Mesothelial cell of epicardium (in vitro differentiated cells): ENCODE measurements at regions not wholly inside any gene's neighbourhood (a gene's known extent, or its start where the extent isn't known, plus 50 kb on each side); places are given as distances from the start of the nearest gene placed in this dataset.

Experiments used
- DNase-seq, 2 experiments: peaks; one replicate each; pipeline ENCODE4 v3.0.0; 2021; ENCODE audit warnings: low spot score in 2 of 2; ENCODE audit not compliant: unreplicated experiment in 2 of 2
- H3K27ac Mint-ChIP-seq: 2 replicates; pipeline ENCODE4 v1.8.0; 2021; ENCODE audit warnings: mixed read lengths
- H3K27me3 Mint-ChIP-seq: 2 replicates; pipeline ENCODE4 v1.8.0; 2021; ENCODE audit warnings: low read depth, mixed read lengths
- H3K36me3 Mint-ChIP-seq: 2 replicates; pipeline ENCODE4 v1.8.0; 2021; ENCODE audit warnings: mixed read lengths
- H3K4me1 Mint-ChIP-seq: 2 replicates; pipeline ENCODE4 v1.8.0; 2021; ENCODE audit warnings: mixed read lengths
- H3K4me3 Mint-ChIP-seq: 2 replicates; pipeline ENCODE4 v1.8.0; 2021; ENCODE audit warnings: mild to moderate bottlenecking, moderate library complexity, mixed read lengths
- H3K9me3 Mint-ChIP-seq: 2 replicates; pipeline ENCODE4 v1.8.0; 2021; ENCODE audit warnings: mixed read lengths
- TF ChIP-seq, protein P1 (sequence below): fragments of 200-600 bp; sonication (generic); IDR thresholded peaks from one replicate; pipeline ENCODE4 v1.5.0; 2021; ENCODE audit warnings: antibody characterized with exemption; ENCODE audit not compliant: unreplicated experiment

DNA sequence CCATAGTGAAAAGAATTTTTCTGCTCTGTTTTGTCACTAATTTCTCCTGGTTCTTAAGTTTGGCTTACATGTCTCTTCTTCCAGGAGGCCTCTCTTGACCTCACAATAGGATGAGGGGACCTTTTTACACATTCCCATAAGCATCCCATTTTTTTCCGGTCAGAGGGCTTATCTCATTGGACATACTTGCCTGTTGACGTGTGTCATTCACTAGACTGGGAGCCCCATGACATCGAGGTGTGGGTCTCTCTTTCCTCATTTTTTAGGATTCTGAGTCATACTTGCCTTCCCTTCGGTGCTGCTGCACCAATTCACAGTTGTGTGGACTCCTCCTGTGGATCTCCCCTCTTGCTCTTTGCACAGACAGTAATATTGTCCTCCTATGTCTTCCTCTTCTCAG is 601.8 kb downstream of the GATA3 start:
- H3K4me1 Mint-ChIP-seq: peaks cover 7% of the 10 kb centered on the region
- TF ChIP-seq, protein P1, sequence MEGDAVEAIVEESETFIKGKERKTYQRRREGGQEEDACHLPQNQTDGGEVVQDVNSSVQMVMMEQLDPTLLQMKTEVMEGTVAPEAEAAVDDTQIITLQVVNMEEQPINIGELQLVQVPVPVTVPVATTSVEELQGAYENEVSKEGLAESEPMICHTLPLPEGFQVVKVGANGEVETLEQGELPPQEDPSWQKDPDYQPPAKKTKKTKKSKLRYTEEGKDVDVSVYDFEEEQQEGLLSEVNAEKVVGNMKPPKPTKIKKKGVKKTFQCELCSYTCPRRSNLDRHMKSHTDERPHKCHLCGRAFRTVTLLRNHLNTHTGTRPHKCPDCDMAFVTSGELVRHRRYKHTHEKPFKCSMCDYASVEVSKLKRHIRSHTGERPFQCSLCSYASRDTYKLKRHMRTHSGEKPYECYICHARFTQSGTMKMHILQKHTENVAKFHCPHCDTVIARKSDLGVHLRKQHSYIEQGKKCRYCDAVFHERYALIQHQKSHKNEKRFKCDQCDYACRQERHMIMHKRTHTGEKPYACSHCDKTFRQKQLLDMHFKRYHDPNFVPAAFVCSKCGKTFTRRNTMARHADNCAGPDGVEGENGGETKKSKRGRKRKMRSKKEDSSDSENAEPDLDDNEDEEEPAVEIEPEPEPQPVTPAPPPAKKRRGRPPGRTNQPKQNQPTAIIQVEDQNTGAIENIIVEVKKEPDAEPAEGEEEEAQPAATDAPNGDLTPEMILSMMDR: no peak
- H3K27ac Mint-ChIP-seq: no peak overlapping the region

DNA sequence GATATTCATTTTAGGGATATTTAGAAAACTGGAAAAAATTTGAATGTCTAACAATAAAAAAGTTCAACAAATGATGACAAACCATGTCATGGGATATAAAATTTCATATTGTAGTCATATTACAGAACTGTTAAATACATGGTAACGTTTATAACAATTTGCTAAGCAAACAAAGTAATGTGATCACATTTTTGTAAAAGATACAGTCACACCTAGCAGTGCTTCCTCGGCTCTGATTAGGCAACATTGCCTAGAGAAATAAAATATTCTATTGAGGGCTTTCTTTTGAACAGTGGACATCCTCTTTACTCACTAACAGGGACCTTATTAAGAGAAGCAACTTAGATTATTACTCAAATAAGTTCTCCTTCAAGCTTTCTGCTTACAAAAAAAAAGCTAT is 605.5 kb downstream of the GATA3 start:
- Mint-ChIP-seq H3K36me3 (no peaks in the 10 kb centered on the region), H3K4me1 (peaks cover 7% of the 10 kb centered on the region), H3K27ac (no peak overlapping the region), H3K9me3 (peaks cover 6% of the 10 kb centered on the region), H3K4me3 (no peak overlapping the region), H3K27me3 (no peaks in the 10 kb centered on the region)
- DNase-seq: no peak
- TF ChIP-seq, protein P1: no peak

More for the DNA sequence above, 601.8 kb downstream of the GATA3 start:
- H3K9me3 Mint-ChIP-seq: peaks cover 6% of the 10 kb centered on the region
- no peaks in the 10 kb centered on the region for H3K36me3 Mint-ChIP-seq
- no peaks in the 10 kb centered on the region for H3K27me3 Mint-ChIP-seq
- no peak for DNase-seq
- H3K4me3 Mint-ChIP-seq: no peak overlapping the region

DNA sequence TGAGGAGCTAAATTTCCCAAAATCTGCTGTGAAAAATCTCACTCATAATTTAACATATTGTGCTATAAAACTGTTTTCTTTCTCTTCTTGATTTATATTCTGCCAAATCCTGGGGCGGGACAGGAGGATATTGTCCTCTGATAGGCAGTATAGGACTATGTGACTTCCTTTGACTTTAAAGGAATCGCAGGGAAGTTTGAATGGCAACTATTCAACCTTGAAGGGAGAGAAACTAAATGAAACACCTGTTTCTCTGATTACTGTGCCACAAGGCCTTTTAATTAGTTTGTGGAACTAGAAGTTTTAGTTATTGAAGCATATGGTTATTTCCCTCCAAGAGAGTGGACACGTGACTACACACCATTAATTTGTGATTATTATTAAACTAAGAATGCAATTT is 607.4 kb downstream of the GATA3 start:
- H3K27me3 Mint-ChIP-seq: no peaks in the 10 kb centered on the region
- no peak overlapping the region for H3K27ac Mint-ChIP-seq
- H3K36me3 Mint-ChIP-seq: no peaks in the 10 kb centered on the region
- H3K4me3 Mint-ChIP-seq: no peak overlapping the region
- H3K9me3 Mint-ChIP-seq: no peaks in the 10 kb centered on the region
- H3K4me1 Mint-ChIP-seq: peaks cover 7% of the 10 kb centered on the region
- DNase-seq: no peak
- TF ChIP-seq, protein P1: no peak

DNA sequence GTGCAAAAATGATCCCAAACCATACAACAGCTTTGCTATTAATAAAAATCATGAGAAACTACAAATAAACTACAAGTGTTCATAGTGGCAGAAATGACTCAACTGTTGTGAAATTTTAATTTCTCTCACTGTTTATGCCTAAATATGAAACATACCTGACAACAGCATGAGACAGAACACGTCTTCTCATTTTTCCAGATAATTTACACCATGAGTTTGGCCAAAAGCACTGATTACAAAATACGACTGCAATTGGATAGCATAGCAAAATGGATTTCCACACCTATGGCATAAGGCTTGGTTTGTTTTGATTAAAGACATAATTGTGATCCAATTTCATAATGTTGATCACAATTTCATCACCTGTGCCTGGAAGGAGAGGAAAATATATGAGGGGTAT is 608.6 kb downstream of the GATA3 start:
- H3K27me3 Mint-ChIP-seq: no peaks in the 10 kb centered on the region
- H3K9me3 Mint-ChIP-seq: peaks cover 4% of the 10 kb centered on the region
- H3K4me1 Mint-ChIP-seq: peaks cover 7% of the 10 kb centered on the region
- TF ChIP-seq, protein P1: no peak
- H3K27ac Mint-ChIP-seq: no peak overlapping the region
- DNase-seq: no peak
- H3K36me3 Mint-ChIP-seq: peaks cover 2% of the 10 kb centered on the region
- H3K4me3 Mint-ChIP-seq: no peak overlapping the region

DNA sequence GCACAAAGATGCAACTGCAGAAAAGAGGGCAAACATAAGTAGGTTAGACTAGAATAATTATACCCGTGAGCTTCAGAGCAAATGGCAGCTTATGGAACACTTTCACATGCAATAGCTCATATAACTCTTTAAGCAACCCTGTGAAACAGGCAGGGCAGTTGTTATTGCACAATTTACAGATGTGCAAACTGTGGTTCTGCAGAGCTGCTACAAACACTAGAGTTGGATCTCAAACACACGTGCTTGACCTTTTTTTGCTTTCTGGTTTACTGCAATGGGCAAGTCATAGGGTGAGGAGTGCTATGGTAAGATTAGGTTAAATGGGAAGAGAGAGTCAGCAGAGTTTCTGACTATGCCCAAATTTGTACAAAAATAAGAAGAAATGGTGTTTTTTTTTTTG is 610.8 kb downstream of the GATA3 start:
- peaks cover 5% of the 10 kb centered on the region for H3K36me3 Mint-ChIP-seq
- TF ChIP-seq, protein P1: no peak
- H3K4me3 Mint-ChIP-seq: no peak overlapping the region
- H3K27me3 Mint-ChIP-seq: no peaks in the 10 kb centered on the region
- H3K9me3 Mint-ChIP-seq: peaks cover 8% of the 10 kb centered on the region
- no peak overlapping the region for H3K27ac Mint-ChIP-seq
- DNase-seq: no peak
- peaks cover 13% of the 10 kb centered on the region for H3K4me1 Mint-ChIP-seq

DNA sequence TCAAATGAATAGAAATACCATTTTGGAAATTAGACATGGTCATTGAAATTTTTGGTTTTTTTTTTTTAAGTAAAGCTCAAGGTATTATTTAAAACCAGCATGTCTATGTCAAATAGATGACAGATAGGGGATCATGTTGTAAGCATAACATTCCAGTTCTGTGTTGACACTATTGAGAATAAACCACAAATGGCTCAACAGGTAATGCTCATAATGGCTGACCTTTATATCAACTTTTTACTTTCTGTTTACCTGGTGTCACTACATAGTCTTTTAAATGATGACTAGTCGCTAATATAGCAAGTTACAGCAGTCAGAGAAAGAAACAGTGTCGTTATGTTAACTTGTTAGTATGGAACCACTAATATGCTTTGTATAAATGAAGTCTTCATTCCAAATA is 616.0 kb downstream of the GATA3 start:
- H3K9me3 Mint-ChIP-seq: peaks cover 23% of the 10 kb centered on the region
- TF ChIP-seq, protein P1: no peak
- H3K4me3 Mint-ChIP-seq: no peak overlapping the region
- peaks cover 13% of the 10 kb centered on the region for H3K4me1 Mint-ChIP-seq
- H3K27ac Mint-ChIP-seq: peak overlapping the region; percentile 26
- H3K36me3 Mint-ChIP-seq: peaks cover 5% of the 10 kb centered on the region
- H3K27me3 Mint-ChIP-seq: no peaks in the 10 kb centered on the region
- DNase-seq: no peak
